HK-2 (cell line): ENCODE measurements at regions not wholly inside any gene's neighbourhood (a gene's known extent, or its start where the extent isn't known, plus 50 kb on each side); places are given as distances from the start of the nearest gene placed in this dataset.
"Not testable (repeated sequence)": the region's sequence is repeated elsewhere in the genome, so short reads cannot be mapped to it uniquely, and the experiment has no call there.

Experiments
- DNase-seq: peaks from one replicate; pipeline ENCODE4 v3.0.0-alpha.2; 2018; ENCODE audit not compliant: unreplicated experiment

- DNase-seq = no peak
These were observed 479.7 kb upstream of the MEIS1 start for GRCh38 chr2:65955259-65955658.

GRCh38 chr2:65952966-65953761, 481.8 kb upstream of the MEIS1 start:
- DNase-seq = no peak

DNA sequence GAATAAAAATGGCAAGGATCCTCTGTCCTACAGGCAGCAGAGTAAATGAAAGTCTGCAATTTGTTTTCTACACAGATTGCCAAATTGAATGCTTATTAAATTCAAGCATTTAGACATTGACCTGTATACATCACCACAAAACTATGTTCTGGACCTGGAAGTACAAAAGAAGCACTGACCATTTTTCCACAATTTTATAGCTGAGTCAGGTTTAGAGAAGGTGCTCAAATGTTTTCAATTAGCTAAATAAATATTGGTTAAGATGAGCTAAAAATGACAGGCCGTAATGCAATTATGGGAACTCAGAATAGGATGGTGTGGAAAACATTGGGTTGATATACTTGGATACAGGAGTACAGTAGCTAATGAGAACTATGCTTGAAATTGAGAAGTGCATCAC, 490.7 kb upstream of the MEIS1 start:
- DNase-seq = no peak

DNA sequence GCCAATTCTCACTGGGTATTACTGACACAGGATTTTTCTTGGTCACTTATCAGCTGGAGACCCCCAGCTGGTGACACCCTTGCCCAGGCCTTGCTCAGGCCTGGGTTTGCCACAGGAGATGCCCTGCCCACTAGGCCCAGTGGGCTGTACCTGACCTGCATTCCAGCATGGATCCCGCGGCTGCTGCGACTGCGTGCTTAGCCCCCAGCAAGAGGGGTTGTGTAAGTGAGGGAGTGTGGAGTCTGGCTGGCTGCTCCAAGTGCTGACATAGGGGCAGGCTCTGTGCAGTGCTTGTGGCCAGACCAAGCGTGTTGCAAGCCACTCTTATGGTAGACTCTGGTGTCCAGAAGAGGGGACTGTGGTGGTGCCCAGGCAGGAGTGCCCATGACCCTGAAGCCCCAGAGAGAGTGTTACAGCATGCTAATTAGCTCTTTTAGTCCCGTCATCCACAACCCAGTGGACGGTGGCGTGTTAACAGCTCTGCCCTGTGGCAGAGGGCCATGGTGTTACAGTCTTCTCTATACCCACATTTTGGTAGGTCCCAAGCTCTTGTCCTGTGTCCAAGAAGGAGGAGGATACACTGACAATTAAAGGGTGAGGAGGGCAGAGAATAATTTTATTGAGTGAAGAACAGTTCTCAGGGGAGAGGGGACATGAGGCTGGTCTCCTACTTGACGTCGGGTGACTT, 491.7 kb upstream of the MEIS1 start:
- DNase-seq = no peak

- DNase-seq = no peak
These were observed 494.1 kb upstream of the MEIS1 start for GRCh38 chr2:65940856-65941255.

DNA sequence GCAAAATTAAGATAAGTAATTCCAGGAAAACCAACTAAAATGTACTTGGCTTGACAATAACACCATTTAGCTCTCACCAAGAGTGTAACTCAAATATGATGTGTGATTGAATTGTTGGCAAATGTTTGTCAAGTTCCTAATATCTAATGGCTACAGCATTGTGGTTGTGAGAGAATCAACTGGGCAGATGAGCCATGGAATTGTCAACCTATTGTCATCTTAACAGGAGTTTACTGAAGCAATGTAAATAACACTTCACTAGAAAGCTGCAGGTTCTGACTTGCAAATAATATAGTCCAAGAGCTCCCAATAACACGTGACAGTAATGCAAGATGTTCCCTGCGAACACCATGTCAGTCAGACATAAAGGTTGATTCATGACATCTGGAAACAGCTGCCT, 495.2 kb upstream of the MEIS1 start:
- DNase-seq = no peak

- no peak for DNase-seq
These were observed 497.4 kb upstream of the MEIS1 start for GRCh38 chr2:65937379-65938160.

DNA sequence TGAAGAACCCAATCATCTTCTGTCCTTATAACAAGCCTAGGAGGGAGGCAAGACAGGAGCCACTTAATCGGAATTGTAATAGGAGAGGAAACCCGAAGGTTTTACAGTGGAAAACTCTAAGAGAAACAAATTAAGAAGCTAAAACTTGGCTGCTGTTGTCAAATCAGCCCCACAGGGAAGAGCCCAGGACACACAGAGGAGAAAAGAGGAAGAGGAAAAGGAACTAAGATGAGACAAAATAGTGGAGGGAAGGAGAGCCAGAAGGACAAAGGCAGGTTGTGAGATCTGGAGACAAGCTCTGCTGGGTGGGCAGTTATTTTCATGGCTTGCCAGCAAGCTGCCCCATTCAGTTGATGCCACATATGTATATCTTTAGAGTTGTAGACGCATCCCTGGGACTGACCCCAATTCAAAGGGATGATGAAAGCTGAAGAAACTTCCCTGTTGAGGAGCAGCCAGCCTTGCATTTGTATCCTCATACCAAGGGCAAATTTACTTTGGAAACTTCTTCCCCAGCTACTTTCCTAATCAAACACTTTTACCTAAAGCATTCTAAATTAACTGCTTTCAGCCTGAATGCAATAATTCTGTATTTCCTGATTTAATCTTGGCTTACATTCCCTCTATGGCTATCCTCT, 499.8 kb upstream of the MEIS1 start:
- DNase-seq = no peak

DNA sequence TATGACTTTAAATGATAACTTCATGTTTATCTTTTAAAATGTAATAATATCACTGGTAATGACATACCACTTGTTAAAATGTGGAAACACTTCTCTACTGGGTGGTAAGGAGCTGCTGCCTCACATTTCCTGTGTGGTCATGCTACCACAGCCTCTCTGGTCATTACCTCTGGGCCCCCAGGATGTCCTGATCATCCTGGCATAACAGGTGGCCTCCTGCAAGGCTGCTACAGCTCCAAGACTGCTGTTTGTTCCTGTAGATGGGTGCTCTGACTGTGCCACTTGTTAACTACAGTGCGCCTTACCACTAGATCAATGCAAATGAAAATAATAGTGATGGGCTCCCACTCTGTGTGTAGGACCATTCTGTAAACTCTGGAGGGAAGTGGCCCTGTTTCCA, 500.2 kb upstream of the SPRED2 start:
- DNase-seq = no peak

DNA sequence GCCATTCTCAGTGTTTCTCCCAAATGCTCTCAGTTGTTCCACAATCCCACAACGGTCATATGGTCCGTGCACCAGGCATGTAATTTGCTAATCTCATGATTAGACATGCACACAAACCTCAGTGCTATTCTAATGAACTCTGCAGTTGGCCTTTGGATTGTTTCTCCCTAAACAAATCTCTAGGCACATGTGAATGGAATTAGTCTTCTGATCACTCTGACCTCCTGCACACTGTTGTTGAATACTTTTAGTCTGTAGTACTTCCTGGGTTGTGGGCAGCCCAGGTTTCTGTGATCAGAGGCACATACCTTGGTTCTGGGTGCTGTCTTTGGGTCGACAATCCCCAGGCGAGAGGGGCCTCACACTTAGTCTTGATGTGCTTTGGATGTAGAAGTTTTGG, 498.7 kb upstream of the SPRED2 start:
- no peak for DNase-seq

GRCh38 chr2:65930259-65930658, 497.9 kb upstream of the SPRED2 start:
- DNase-seq = no peak

DNA sequence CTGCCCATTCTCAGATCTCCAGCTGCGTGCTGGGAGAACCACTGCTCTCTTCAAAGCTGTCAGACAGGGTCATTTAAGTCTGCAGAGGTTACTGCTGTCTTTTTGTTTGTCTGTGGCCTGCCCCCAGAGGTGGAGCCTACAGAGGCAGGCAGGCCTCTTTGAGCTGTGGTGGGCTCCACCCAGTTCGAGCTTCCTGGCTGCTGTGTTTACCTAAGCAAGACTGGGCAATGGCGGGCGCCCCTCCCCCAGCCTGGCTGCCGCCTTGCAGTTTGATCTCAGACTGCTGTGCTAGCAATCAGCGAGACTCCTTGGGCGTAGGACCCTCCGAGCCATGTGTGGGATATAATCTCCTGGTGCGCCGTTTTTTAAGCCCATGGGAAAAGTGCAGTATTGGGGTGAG, 497.3 kb upstream of the SPRED2 start:
- not testable (repeated sequence) for DNase-seq

- no peak for DNase-seq
These were observed 490.4 kb upstream of the SPRED2 start for GRCh38 chr2:65922794-65923193.

DNA sequence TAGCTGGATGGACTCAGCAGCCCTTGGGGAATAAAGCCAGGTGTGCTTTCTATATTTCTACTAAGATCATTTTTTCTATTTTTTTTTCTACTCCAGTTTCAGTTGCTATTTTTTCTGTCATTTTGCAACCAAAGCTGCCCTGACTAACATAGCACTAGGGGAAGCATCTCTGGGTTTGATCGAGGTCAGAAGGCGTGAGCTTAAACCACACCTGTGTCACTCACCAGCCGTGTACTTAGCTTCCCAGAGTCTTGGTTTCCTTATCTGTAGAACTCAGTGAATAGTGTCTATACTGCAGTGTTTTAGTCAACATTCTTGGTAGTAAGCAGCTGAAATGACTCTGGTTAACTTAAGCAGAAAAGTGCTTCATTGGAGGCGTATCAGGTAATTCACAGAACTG, 489.6 kb upstream of the SPRED2 start:
- DNase-seq = no peak

- no peak for DNase-seq
These were observed 488.7 kb upstream of the SPRED2 start for GRCh38 chr2:65921116-65921515.

GRCh38 chr2:65920659-65921058, 488.3 kb upstream of the SPRED2 start:
- no peak for DNase-seq

- DNase-seq = no peak
These were observed 487.3 kb upstream of the SPRED2 start for GRCh38 chr2:65919550-65920188.

DNA sequence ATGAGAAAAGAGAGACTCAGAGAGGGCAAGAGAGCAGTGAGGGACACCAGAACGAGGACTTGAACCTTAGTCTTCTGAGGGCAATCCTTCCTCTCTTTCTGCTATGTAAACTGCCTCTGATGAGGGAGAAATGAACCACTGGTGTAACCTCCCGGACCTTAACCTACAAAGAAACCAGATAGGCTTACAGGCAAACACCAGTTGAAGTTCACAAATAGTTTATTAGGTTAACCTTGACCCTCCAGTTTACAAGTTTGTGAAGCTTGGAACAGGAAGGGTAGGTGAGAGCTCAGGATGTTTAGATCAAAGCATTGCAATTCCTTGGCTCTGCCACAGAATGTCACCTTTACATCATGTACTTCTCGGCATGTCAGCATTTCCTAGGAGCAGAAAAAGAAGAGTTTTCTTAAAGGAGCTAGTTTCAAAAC, 486.4 kb upstream of the SPRED2 start:
- DNase-seq = no peak

DNA sequence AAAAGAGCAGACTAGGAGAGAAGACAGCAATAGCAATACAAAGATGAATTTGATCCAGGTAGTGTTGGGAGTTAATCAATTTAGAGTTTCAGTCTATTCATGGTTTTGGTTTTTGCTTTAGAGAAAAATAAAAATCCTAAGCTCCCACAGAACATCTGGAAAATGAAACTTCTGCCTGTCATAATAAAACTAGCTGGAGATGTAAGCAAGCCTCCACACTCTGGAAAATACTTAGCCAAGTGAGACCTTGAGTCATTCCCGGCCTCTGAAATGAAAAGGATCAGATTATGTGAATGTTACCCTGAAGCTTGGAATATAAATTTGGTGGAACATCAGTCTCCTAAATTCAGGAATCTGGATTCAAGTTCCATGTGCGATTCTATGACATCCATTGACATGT, 485.6 kb upstream of the SPRED2 start:
- no peak for DNase-seq

- DNase-seq = no peak
These were observed 484.4 kb upstream of the SPRED2 start for GRCh38 chr2:65916785-65917295.

DNA sequence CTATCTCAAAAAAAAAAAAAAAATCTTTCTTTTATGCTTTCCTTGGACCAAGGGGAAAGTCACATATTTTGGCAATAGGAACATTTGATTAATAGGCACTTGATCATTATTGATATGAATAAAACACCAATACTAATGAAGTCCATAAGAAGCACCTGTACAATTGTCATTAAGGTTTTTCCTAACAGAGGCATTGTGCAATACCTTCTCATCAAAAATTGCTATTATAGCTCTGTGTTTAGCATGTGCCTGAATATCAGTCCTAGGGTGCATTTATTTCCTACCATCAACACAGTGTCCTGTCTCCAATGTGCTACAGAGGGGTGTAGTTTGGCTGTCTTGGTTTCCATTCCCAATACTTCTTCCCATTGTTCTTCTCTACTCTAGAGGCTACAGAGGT, 483.8 kb upstream of the SPRED2 start:
- no peak for DNase-seq
